ENCODE measurements at regions not wholly inside any gene's neighbourhood (a gene's known extent, or its start where the extent isn't known, plus 50 kb on each side); places are given as distances from the start of the nearest gene placed in this dataset.

- Histone ChIP-seq H3K27ac (ENCODE audit: low read depth, low read length) (no peak overlapping the region), H3K9me3 (ENCODE audit: control insufficient read depth, insufficient read depth, low read depth, low read length) (no peaks in the 10 kb centered on the region), H3K4me1 (ENCODE audit: control insufficient read depth, insufficient read depth, low read length) (peaks cover 3% of the 10 kb centered on the region; the same call in 1 of the 2 replicates), H3K9ac (ENCODE audit: low read length) (no peak overlapping the region), H3K36me3 (ENCODE audit: control insufficient read depth, insufficient read depth, low read length) (no peaks in the 10 kb centered on the region), H3K27me3 (ENCODE audit: control insufficient read depth, insufficient read depth, low read length) (no peaks in the 10 kb centered on the region), H3K4me3 (ENCODE audit: low read depth, low read length) (no peak overlapping the region)
Measured at GRCh38 chr3:150357923-150358607, 50.0 kb upstream of the TSC22D2 start.

GRCh38 chr3:150357140-150357539 is 51.0 kb upstream of the TSC22D2 start:
- Histone ChIP-seq H3K36me3 (ENCODE audit: control insufficient read depth, insufficient read depth, low read length) (no peaks in the 10 kb centered on the region), H3K27ac (ENCODE audit: low read depth, low read length) (no peak overlapping the region), H3K4me3 (ENCODE audit: low read depth, low read length) (no peak overlapping the region), H3K9me3 (ENCODE audit: control insufficient read depth, insufficient read depth, low read depth, low read length) (no peaks in the 10 kb centered on the region), H3K27me3 (ENCODE audit: control insufficient read depth, insufficient read depth, low read length) (no peaks in the 10 kb centered on the region), H3K9ac (ENCODE audit: low read length) (no peak overlapping the region), H3K4me1 (ENCODE audit: control insufficient read depth, insufficient read depth, low read length) (peaks cover 3% of the 10 kb centered on the region; the same call in 1 of the 2 replicates)

- Histone ChIP-seq H3K9me3 (ENCODE audit: control insufficient read depth, insufficient read depth, low read depth, low read length) (no peaks in the 10 kb centered on the region), H3K36me3 (ENCODE audit: control insufficient read depth, insufficient read depth, low read length) (no peaks in the 10 kb centered on the region), H3K27me3 (ENCODE audit: control insufficient read depth, insufficient read depth, low read length) (no peaks in the 10 kb centered on the region), H3K4me3 (ENCODE audit: low read depth, low read length) (no peak overlapping the region), H3K9ac (ENCODE audit: low read length) (no peak overlapping the region), H3K4me1 (ENCODE audit: control insufficient read depth, insufficient read depth, low read length) (peaks cover 3% of the 10 kb centered on the region; the same call in 1 of the 2 replicates), H3K27ac (ENCODE audit: low read depth, low read length) (no peak overlapping the region)
Measured at GRCh38 chr3:150355574-150355973, 52.5 kb upstream of the TSC22D2 start.

GRCh38 chr3:150352931-150353330 is 55.2 kb upstream of the TSC22D2 start:
- H3K9ac ChIP-seq (ENCODE audit: low read length), result no peak overlapping the region
- no peaks in the 10 kb centered on the region for H3K27me3 ChIP-seq (ENCODE audit: control insufficient read depth, insufficient read depth, low read length)
- no peaks in the 10 kb centered on the region for H3K36me3 ChIP-seq (ENCODE audit: control insufficient read depth, insufficient read depth, low read length)
- H3K4me1 ChIP-seq (ENCODE audit: control insufficient read depth, insufficient read depth, low read length), result peaks cover 8% of the 10 kb centered on the region; the same call in 1 of the 2 replicates
- H3K4me3 ChIP-seq (ENCODE audit: low read depth, low read length), result no peak overlapping the region
- H3K9me3 ChIP-seq (ENCODE audit: control insufficient read depth, insufficient read depth, low read depth, low read length), result no peaks in the 10 kb centered on the region
- H3K27ac ChIP-seq (ENCODE audit: low read depth, low read length), result no peak overlapping the region

GRCh38 chr3:150351398-150351797 is 56.7 kb upstream of the TSC22D2 start:
- Histone ChIP-seq H3K4me3 (ENCODE audit: low read depth, low read length) (no peak overlapping the region), H3K9me3 (ENCODE audit: control insufficient read depth, insufficient read depth, low read depth, low read length) (no peaks in the 10 kb centered on the region), H3K9ac (ENCODE audit: low read length) (no peak overlapping the region), H3K27ac (ENCODE audit: low read depth, low read length) (no peak overlapping the region), H3K36me3 (ENCODE audit: control insufficient read depth, insufficient read depth, low read length) (no peaks in the 10 kb centered on the region), H3K4me1 (ENCODE audit: control insufficient read depth, insufficient read depth, low read length) (peaks cover 13% of the 10 kb centered on the region; the same call in 1 of the 2 replicates), H3K27me3 (ENCODE audit: control insufficient read depth, insufficient read depth, low read length) (no peaks in the 10 kb centered on the region)

- H3K4me1 ChIP-seq (ENCODE audit: control insufficient read depth, insufficient read depth, low read length), result peaks cover 12% of the 10 kb centered on the region; the same call in 1 of the 2 replicates
- H3K27me3 ChIP-seq (ENCODE audit: control insufficient read depth, insufficient read depth, low read length), result no peaks in the 10 kb centered on the region
- H3K4me3 ChIP-seq (ENCODE audit: low read depth, low read length), result no peak overlapping the region
- H3K9me3 ChIP-seq (ENCODE audit: control insufficient read depth, insufficient read depth, low read depth, low read length), result no peaks in the 10 kb centered on the region
- H3K36me3 ChIP-seq (ENCODE audit: control insufficient read depth, insufficient read depth, low read length), result no peaks in the 10 kb centered on the region
- no peak overlapping the region for H3K27ac ChIP-seq (ENCODE audit: low read depth, low read length)
- H3K9ac ChIP-seq (ENCODE audit: low read length), result no peak overlapping the region
Measured at GRCh38 chr3:150349314-150350097, 58.6 kb upstream of the TSC22D2 start.

GRCh38 chr3:150348500-150348899 is 59.6 kb upstream of the TSC22D2 start:
- Histone ChIP-seq H3K4me3 (ENCODE audit: low read depth, low read length) (no peak overlapping the region), H3K27me3 (ENCODE audit: control insufficient read depth, insufficient read depth, low read length) (no peaks in the 10 kb centered on the region), H3K4me1 (ENCODE audit: control insufficient read depth, insufficient read depth, low read length) (peaks cover 19% of the 10 kb centered on the region), H3K9ac (ENCODE audit: low read length) (no peak overlapping the region), H3K27ac (ENCODE audit: low read depth, low read length) (no peak overlapping the region), H3K36me3 (ENCODE audit: control insufficient read depth, insufficient read depth, low read length) (no peaks in the 10 kb centered on the region), H3K9me3 (ENCODE audit: control insufficient read depth, insufficient read depth, low read depth, low read length) (no peaks in the 10 kb centered on the region)

- H3K36me3 ChIP-seq (ENCODE audit: control insufficient read depth, insufficient read depth, low read length), result no peaks in the 10 kb centered on the region
- H3K9ac ChIP-seq (ENCODE audit: low read length), result no peak overlapping the region
- H3K4me1 ChIP-seq (ENCODE audit: control insufficient read depth, insufficient read depth, low read length), result peaks cover 19% of the 10 kb centered on the region
- H3K4me3 ChIP-seq (ENCODE audit: low read depth, low read length), result no peak overlapping the region
- no peak overlapping the region for H3K27ac ChIP-seq (ENCODE audit: low read depth, low read length)
- H3K9me3 ChIP-seq (ENCODE audit: control insufficient read depth, insufficient read depth, low read depth, low read length), result no peaks in the 10 kb centered on the region
- no peaks in the 10 kb centered on the region for H3K27me3 ChIP-seq (ENCODE audit: control insufficient read depth, insufficient read depth, low read length)
Measured at GRCh38 chr3:150346981-150347863, 60.9 kb upstream of the TSC22D2 start.

GRCh38 chr3:150346266-150346665 is 61.8 kb upstream of the TSC22D2 start:
- no peaks in the 10 kb centered on the region for H3K36me3 ChIP-seq (ENCODE audit: control insufficient read depth, insufficient read depth, low read length)
- peaks cover 19% of the 10 kb centered on the region for H3K4me1 ChIP-seq (ENCODE audit: control insufficient read depth, insufficient read depth, low read length)
- no peak overlapping the region for H3K27ac ChIP-seq (ENCODE audit: low read depth, low read length)
- no peaks in the 10 kb centered on the region for H3K27me3 ChIP-seq (ENCODE audit: control insufficient read depth, insufficient read depth, low read length)
- no peaks in the 10 kb centered on the region for H3K9me3 ChIP-seq (ENCODE audit: control insufficient read depth, insufficient read depth, low read depth, low read length)
- no peak overlapping the region for H3K4me3 ChIP-seq (ENCODE audit: low read depth, low read length)
- H3K9ac ChIP-seq (ENCODE audit: low read length), result no peak overlapping the region

- H3K27me3 ChIP-seq (ENCODE audit: control insufficient read depth, insufficient read depth, low read length), result no peaks in the 10 kb centered on the region
- no peak overlapping the region for H3K27ac ChIP-seq (ENCODE audit: low read depth, low read length)
- H3K9me3 ChIP-seq (ENCODE audit: control insufficient read depth, insufficient read depth, low read depth, low read length), result no peaks in the 10 kb centered on the region
- no peak overlapping the region for H3K9ac ChIP-seq (ENCODE audit: low read length)
- H3K36me3 ChIP-seq (ENCODE audit: control insufficient read depth, insufficient read depth, low read length), result no peaks in the 10 kb centered on the region
- peaks cover 19% of the 10 kb centered on the region for H3K4me1 ChIP-seq (ENCODE audit: control insufficient read depth, insufficient read depth, low read length)
- H3K4me3 ChIP-seq (ENCODE audit: low read depth, low read length), result no peak overlapping the region
Measured at GRCh38 chr3:150345021-150345538, 63.0 kb upstream of the TSC22D2 start.
